Keratinocyte (primary cell): ENCODE measurements at regions not wholly inside any gene's neighbourhood (a gene's known extent, or its start where the extent isn't known, plus 50 kb on each side); places are given as distances from the start of the nearest gene placed in this dataset.

ENCODE experiments used
- DNase-seq: peaks from one replicate; pipeline ENCODE4 v3.0.0-alpha.2; 2011; ENCODE audit warnings: low read depth, missing footprints, low spot score
- FAIRE-seq: peaks from 2 replicates; lab custom pipeline; 2011; peaks lifted over from hg19 to GRCh38; lab: Jason Lieb, UNC
- H2AFZ ChIP-seq: 2 replicates; pipeline ENCODE4 v1.6.0; 2012; ENCODE audit warnings: low read length, control low read depth, inconsistent platforms; ENCODE audit not compliant: control insufficient read depth
- H3K27ac ChIP-seq: 2 replicates; pipeline ENCODE4 v1.5.1; 2011; ENCODE audit warnings: low read length; ENCODE audit not compliant: control insufficient read depth, insufficient read depth
- H3K27me3 ChIP-seq: 3 replicates; pipeline ENCODE4 v1.6.0; 2011; ENCODE audit warnings: low read length; ENCODE audit not compliant: control insufficient read depth, insufficient read depth; ENCODE audit errors: extremely low read depth
- H3K36me3 ChIP-seq, 2 experiments: 2 replicates in 1 of 2; 3 replicates in 1 of 2; pipeline ENCODE4 v1.5.1; 2011; ENCODE audit warnings: low read length in 2 of 2, mild to moderate bottlenecking in 1 of 2; ENCODE audit not compliant: control insufficient read depth in 2 of 2, insufficient read depth in 2 of 2; ENCODE audit errors: extremely low read depth in 1 of 2
- H3K4me1 ChIP-seq: 3 replicates; pipeline ENCODE4 v1.5.1; 2011; ENCODE audit warnings: low read length; ENCODE audit not compliant: control insufficient read depth, insufficient read depth; ENCODE audit errors: extremely low read depth
- H3K4me2 ChIP-seq: 3 replicates; pipeline ENCODE4 v1.6.0; 2011; ENCODE audit warnings: low read depth, low read length; ENCODE audit not compliant: control insufficient read depth, insufficient read depth; ENCODE audit errors: extremely low read depth
- H3K4me3 ChIP-seq, 3 experiments: fragments of 200-600 bp in 1 of 3; sonication (generic) in 1 of 3; 2 replicates in 2 of 3; 3 replicates in 1 of 3; pipeline ENCODE4 v1.5.1; 2011 to 2016; ENCODE audit warnings: low read length in 3 of 3, mild to moderate bottlenecking in 3 of 3, control low read depth in 2 of 3, inconsistent platforms in 1 of 3, low read depth in 1 of 3, mixed read lengths in 1 of 3, mixed run types in 1 of 3, moderate library complexity in 1 of 3; ENCODE audit not compliant: control insufficient read depth in 2 of 3, insufficient read depth in 2 of 3; ENCODE audit errors: extremely low read depth in 1 of 3
- H3K79me2 ChIP-seq: 2 replicates; pipeline ENCODE4 v1.6.0; 2012; ENCODE audit warnings: low read length; ENCODE audit not compliant: control insufficient read depth, insufficient read depth
- H3K9ac ChIP-seq: 3 replicates; pipeline ENCODE4 v1.6.0; 2011; ENCODE audit warnings: low read length; ENCODE audit not compliant: control insufficient read depth, insufficient read depth; ENCODE audit errors: extremely low read depth
- H3K9me1 ChIP-seq: 3 replicates; pipeline ENCODE4 v1.6.0; 2011; ENCODE audit warnings: low read length; ENCODE audit not compliant: control insufficient read depth, insufficient read depth; ENCODE audit errors: extremely low read depth
- H3K9me3 ChIP-seq: 2 replicates; pipeline ENCODE4 v1.5.1; 2012; ENCODE audit warnings: low read depth, low read length; ENCODE audit not compliant: control insufficient read depth
- H4K20me1 ChIP-seq: 3 replicates; pipeline ENCODE4 v1.6.0; 2011; ENCODE audit warnings: low read length; ENCODE audit not compliant: control insufficient read depth, insufficient read depth; ENCODE audit errors: extremely low read depth
- EZH2 ChIP-seq: IDR thresholded peaks from one replicate; pipeline ENCODE4 v1.6.1; 2012; ENCODE audit warnings: inconsistent platforms, mild to moderate bottlenecking, low read length, moderate library complexity
- dilution Hi-C: fragments of 300-500 bp; cut with MboI; formaldehyde crosslinking; loops from one replicate; pipeline ENCODE4 v1.7.0; 2020; ENCODE audit warnings: low sequenced_read_pairs; ENCODE audit not compliant: extremely low pct_ligation_motif_present
- TF ChIP-seq, protein P1 (sequence below), 3 experiments: IDR thresholded peaks in 1 of 3; conservative IDR thresholded peaks in 1 of 3; optimal IDR thresholded peaks in 1 of 3; 2 replicates in 2 of 3; 3 replicates in 1 of 3; pipeline versions ENCODE3 to v1.5.1; 2011; ENCODE audit warnings: low read length in 3 of 3, mild to moderate bottlenecking in 3 of 3, moderate library complexity in 2 of 3, control low read depth in 1 of 3, inconsistent platforms in 1 of 3; ENCODE audit not compliant: insufficient read depth in 2 of 3; ENCODE audit errors: extremely low read depth in 1 of 3

DNA sequence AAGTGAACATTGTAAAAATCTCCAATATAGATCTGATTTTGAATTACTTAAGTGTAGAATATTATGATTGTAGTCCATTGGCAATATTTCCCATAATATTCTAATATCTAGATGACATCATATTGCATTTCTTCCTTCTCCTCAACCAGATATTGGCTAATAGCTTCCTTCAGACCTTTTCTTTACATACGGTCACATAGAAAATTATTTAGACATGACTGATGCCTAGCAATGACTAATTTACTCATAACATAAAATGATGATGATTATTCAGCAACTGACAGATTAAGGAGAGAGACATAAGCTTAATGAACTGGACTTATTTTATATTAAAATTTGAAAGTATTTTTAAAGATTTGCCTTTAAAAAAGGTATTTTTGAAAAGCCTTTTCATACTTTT lies 1287.6 kb downstream of the STIM2 start:
- dilution Hi-C loops: no loop called here
- DNase-seq: no peak
- Histone ChIP-seq H3K9me1 (no peaks in the 10 kb centered on the region), H3K36me3 (no peaks in the 10 kb centered on the region), H3K79me2 (no peaks in the 10 kb centered on the region), H3K4me1 (no peaks in the 10 kb centered on the region), H3K4me3 (no peak overlapping the region), H3K27me3 (no peaks in the 10 kb centered on the region), H4K20me1 (no peaks in the 10 kb centered on the region), H2AFZ (no peak overlapping the region), H3K27ac (no peak overlapping the region), H3K9ac (no peak overlapping the region), H3K9me3 (no peaks in the 10 kb centered on the region), H3K4me2 (no peak overlapping the region)
- no peak for FAIRE-seq
- no peak for TF ChIP-seq EZH2
- TF ChIP-seq, protein P1, sequence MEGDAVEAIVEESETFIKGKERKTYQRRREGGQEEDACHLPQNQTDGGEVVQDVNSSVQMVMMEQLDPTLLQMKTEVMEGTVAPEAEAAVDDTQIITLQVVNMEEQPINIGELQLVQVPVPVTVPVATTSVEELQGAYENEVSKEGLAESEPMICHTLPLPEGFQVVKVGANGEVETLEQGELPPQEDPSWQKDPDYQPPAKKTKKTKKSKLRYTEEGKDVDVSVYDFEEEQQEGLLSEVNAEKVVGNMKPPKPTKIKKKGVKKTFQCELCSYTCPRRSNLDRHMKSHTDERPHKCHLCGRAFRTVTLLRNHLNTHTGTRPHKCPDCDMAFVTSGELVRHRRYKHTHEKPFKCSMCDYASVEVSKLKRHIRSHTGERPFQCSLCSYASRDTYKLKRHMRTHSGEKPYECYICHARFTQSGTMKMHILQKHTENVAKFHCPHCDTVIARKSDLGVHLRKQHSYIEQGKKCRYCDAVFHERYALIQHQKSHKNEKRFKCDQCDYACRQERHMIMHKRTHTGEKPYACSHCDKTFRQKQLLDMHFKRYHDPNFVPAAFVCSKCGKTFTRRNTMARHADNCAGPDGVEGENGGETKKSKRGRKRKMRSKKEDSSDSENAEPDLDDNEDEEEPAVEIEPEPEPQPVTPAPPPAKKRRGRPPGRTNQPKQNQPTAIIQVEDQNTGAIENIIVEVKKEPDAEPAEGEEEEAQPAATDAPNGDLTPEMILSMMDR (optimal IDR thresholded peaks at IDR 0.05 in 1 of 3, IDR thresholded peaks at IDR 0.05 in 1 of 3, conservative IDR thresholded peaks at IDR 0.05 in 1 of 3; ENCODE audit: extremely low read depth in 1 of 3, insufficient read depth in 2 of 3, low read length in 3 of 3): no peak

DNA sequence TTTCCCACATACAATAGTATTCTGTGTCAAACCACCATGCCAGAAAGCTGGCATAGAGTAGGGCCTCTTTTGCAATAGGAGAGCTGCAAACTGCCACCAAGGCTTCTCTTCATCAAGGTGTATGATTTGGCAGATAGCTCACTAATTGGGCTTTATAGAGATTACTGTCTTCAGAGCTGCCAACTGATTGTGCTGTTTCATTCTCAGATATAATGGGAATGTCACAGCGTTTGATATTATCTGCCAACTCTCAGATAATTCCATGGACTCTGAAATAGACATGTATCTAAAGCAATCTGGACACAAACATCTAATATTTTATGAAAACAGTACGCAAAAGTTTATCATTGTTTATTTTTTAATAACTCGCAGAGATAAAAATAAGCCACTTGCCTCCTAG lies 1289.1 kb downstream of the STIM2 start:
- no peak for TF ChIP-seq EZH2
- TF ChIP-seq, protein P1 (optimal IDR thresholded peaks at IDR 0.05 in 1 of 3, IDR thresholded peaks at IDR 0.05 in 1 of 3, conservative IDR thresholded peaks at IDR 0.05 in 1 of 3; ENCODE audit: extremely low read depth in 1 of 3, insufficient read depth in 2 of 3, low read length in 3 of 3): no peak
- no peaks in the 10 kb centered on the region for H3K36me3 ChIP-seq
- H3K27me3 ChIP-seq: no peaks in the 10 kb centered on the region
- H4K20me1 ChIP-seq: no peaks in the 10 kb centered on the region
- H3K79me2 ChIP-seq: no peaks in the 10 kb centered on the region
- dilution Hi-C loops: no loop called here
- H3K27ac ChIP-seq: no peak overlapping the region
- no peak overlapping the region for H3K4me3 ChIP-seq
- FAIRE-seq (no peak), DNase-seq (no peak)
- H3K4me1 ChIP-seq: no peaks in the 10 kb centered on the region
- H3K9me3 ChIP-seq: no peaks in the 10 kb centered on the region
- H2AFZ ChIP-seq: no peak overlapping the region
- no peak overlapping the region for H3K9ac ChIP-seq
- H3K4me2 ChIP-seq: no peak overlapping the region
- no peaks in the 10 kb centered on the region for H3K9me1 ChIP-seq
